H1 (cell line): ENCODE measurements at regions not wholly inside any gene's neighbourhood (a gene's known extent, or its start where the extent isn't known, plus 50 kb on each side); places are given as distances from the start of the nearest gene placed in this dataset.

Experiments
- CTCF ChIA-PET: fragments of 300-600 bp; sonication (Branson Sonifier 250); formaldehyde crosslinking; loops from one replicate; lab custom pipeline; 2021; ENCODE audit not compliant: partially characterized antibody; lab: Charles Lee
- POLR2A ChIA-PET: fragments of 300-600 bp; sonication (Branson Sonifier 250); formaldehyde crosslinking; loops from one replicate; lab custom pipeline; 2021; ENCODE audit warnings: inconsistent platforms; ENCODE audit not compliant: partially characterized antibody; lab: Charles Lee
- DNase-seq, 2 experiments: peaks; one replicate each; pipeline versions ENCODE4 v3.0.0 to v3.0.0-alpha.2; 2010 to 2022; ENCODE audit warnings: low spot score in 2 of 2, low read depth in 1 of 2, mixed read lengths in 1 of 2
- FAIRE-seq: peaks from 2 replicates; lab custom pipeline; 2011; peaks lifted over from hg19 to GRCh38; lab: Jason Lieb, UNC
- H2AFZ ChIP-seq: 2 replicates; pipeline ENCODE4 v1.8.1; 2012; ENCODE audit warnings: low read length, inconsistent platforms
- H2AK5ac ChIP-seq: 2 replicates; pipeline ENCODE4 v1.6.1; 2013; ENCODE audit warnings: low read depth, low read length
- H2BK120ac ChIP-seq: replicated peaks from 2 replicates; pipeline ENCODE3; 2013; ENCODE audit warnings: low read depth, low read length, inconsistent platforms
- H2BK12ac ChIP-seq: 2 replicates; pipeline ENCODE4 v1.6.1; 2013; ENCODE audit warnings: low read depth, low read length
- H2BK15ac ChIP-seq: 2 replicates; pipeline ENCODE4 v1.6.1; 2013; ENCODE audit warnings: low read length
- H2BK20ac ChIP-seq: 2 replicates; pipeline ENCODE4 v1.6.1; 2013; ENCODE audit warnings: low read length
- H2BK5ac ChIP-seq: 2 replicates; pipeline ENCODE4 v1.6.1; 2013; ENCODE audit warnings: low read depth, low read length
- H3K14ac ChIP-seq: 2 replicates; pipeline ENCODE4 v1.6.1; 2013; ENCODE audit warnings: inconsistent platforms; ENCODE audit not compliant: insufficient read length
- H3K18ac ChIP-seq: 2 replicates; pipeline ENCODE4 v1.6.1; 2013; ENCODE audit warnings: low read length; ENCODE audit errors: extremely low read depth
- H3K23ac ChIP-seq: 2 replicates; pipeline ENCODE4 v1.6.1; 2013; ENCODE audit warnings: inconsistent platforms; ENCODE audit not compliant: insufficient read length
- H3K23me2 ChIP-seq: 2 replicates; pipeline ENCODE4 v1.6.1; 2013; ENCODE audit warnings: low read depth, low read length
- H3K27ac ChIP-seq: 2 replicates; pipeline ENCODE4 v1.6.1; 2011; ENCODE audit warnings: low read depth, low read length, inconsistent platforms
- H3K27me3 ChIP-seq, 4 experiments: replicated peaks in 1 of 4; 1 replicate in 1 of 4; 2 replicates in 3 of 4; pipeline versions ENCODE4 v1.6.1 to v1.8.1; 2011 to 2013; ENCODE audit warnings: low read length in 3 of 4, mild to moderate bottlenecking in 3 of 4, inconsistent platforms in 2 of 4, mixed read lengths in 2 of 4, moderate library complexity in 1 of 4; ENCODE audit not compliant: control insufficient read depth in 3 of 4, insufficient read depth in 3 of 4; ENCODE audit errors: extremely low read depth in 1 of 4
- H3K36me3 ChIP-seq, 4 experiments: 2 replicates each; pipeline versions ENCODE4 v1.6.1 to v1.8.1; 2011 to 2013; ENCODE audit warnings: mild to moderate bottlenecking in 4 of 4, low read length in 3 of 4, moderate library complexity in 2 of 4, control low read depth in 1 of 4, inconsistent platforms in 1 of 4; ENCODE audit not compliant: insufficient read depth in 4 of 4, control insufficient read depth in 2 of 4
- H3K4ac ChIP-seq: replicated peaks from 2 replicates; pipeline ENCODE3; 2013; ENCODE audit warnings: low read length, low read depth, mixed read lengths, inconsistent platforms; ENCODE audit not compliant: insufficient read length
- H3K4me1 ChIP-seq, 4 experiments: replicated peaks in 1 of 4; 1 replicate in 1 of 4; 2 replicates in 3 of 4; pipeline versions ENCODE4 v1.6.1 to v1.8.1; 2011 to 2013; ENCODE audit warnings: low read length in 3 of 4, inconsistent platforms in 2 of 4, mixed read lengths in 1 of 4; ENCODE audit not compliant: insufficient read depth in 4 of 4, control insufficient read depth in 3 of 4
- H3K4me2 ChIP-seq, 2 experiments: 2 replicates each; pipeline versions ENCODE4 v1.6.1 to v1.8.1; 2011 to 2013; ENCODE audit warnings: low read depth in 2 of 2, low read length in 2 of 2, control low read depth in 1 of 2, inconsistent platforms in 1 of 2, mild to moderate bottlenecking in 1 of 2; ENCODE audit not compliant: insufficient read depth in 1 of 2
- H3K4me3 ChIP-seq, 4 experiments: fragments of 200-600, 300-600 bp in 1 of 4; sonication (generic), shearing (Covaris generic), sonication (Bioruptor Twin) in 1 of 4; 2 replicates each; pipeline versions ENCODE4 v1.5.1 to v1.8.1; 2011 to 2016; ENCODE audit warnings: low read length in 4 of 4, low read depth in 3 of 4, control low read depth in 2 of 4, inconsistent platforms in 2 of 4, mild to moderate bottlenecking in 2 of 4, mixed read lengths in 1 of 4, moderate library complexity in 1 of 4; ENCODE audit not compliant: insufficient read depth in 2 of 4; ENCODE audit errors: extremely low read depth in 1 of 4
- H3K56ac ChIP-seq: replicated peaks from 2 replicates; pipeline ENCODE3; 2013; ENCODE audit warnings: low read depth, mild to moderate bottlenecking, mixed read lengths, low read length, inconsistent platforms; ENCODE audit not compliant: insufficient read length
- H3K79me1 ChIP-seq: 2 replicates; pipeline ENCODE4 v1.6.1; 2013; ENCODE audit warnings: low read depth, low read length, control low read depth
- H3K79me2 ChIP-seq, 2 experiments: 2 replicates each; pipeline versions ENCODE4 v1.6.1 to v1.8.1; 2012 to 2013; ENCODE audit warnings: low read length in 2 of 2, mild to moderate bottlenecking in 2 of 2, inconsistent platforms in 1 of 2; ENCODE audit not compliant: insufficient read depth in 2 of 2, control insufficient read depth in 1 of 2
- H3K9ac ChIP-seq, 4 experiments: replicated peaks in 1 of 4; 1 replicate in 1 of 4; 2 replicates in 3 of 4; pipeline versions ENCODE4 v1.6.1 to v1.8.1; 2011 to 2013; ENCODE audit warnings: low read depth in 3 of 4, low read length in 3 of 4, control low read depth in 2 of 4, mild to moderate bottlenecking in 2 of 4, moderate library complexity in 2 of 4, inconsistent platforms in 1 of 4; ENCODE audit errors: extremely low read depth in 1 of 4
- H3K9me3 ChIP-seq, 2 experiments: 2 replicates each; pipeline versions ENCODE4 v1.6.1 to v1.8.1; 2012 to 2013; ENCODE audit warnings: mild to moderate bottlenecking in 2 of 2, moderate library complexity in 2 of 2, control low read depth in 1 of 2, inconsistent platforms in 1 of 2, low read depth in 1 of 2, low read length in 1 of 2, mixed read lengths in 1 of 2; ENCODE audit not compliant: insufficient read depth in 2 of 2
- H4K20me1 ChIP-seq, 2 experiments: replicated peaks in 1 of 2; 2 replicates each; pipeline versions ENCODE3 to v1.8.1; 2011 to 2013; ENCODE audit warnings: inconsistent platforms in 2 of 2, low read length in 2 of 2, mild to moderate bottlenecking in 1 of 2; ENCODE audit not compliant: insufficient read depth in 2 of 2, control insufficient read depth in 1 of 2
- H4K5ac ChIP-seq: 2 replicates; pipeline ENCODE4 v1.6.1; 2013; ENCODE audit warnings: low read length, low read depth, mixed read lengths, inconsistent platforms; ENCODE audit not compliant: insufficient read length
- H4K8ac ChIP-seq: 2 replicates; pipeline ENCODE4 v1.8.0; 2013; ENCODE audit warnings: mild to moderate bottlenecking, moderate library complexity, low read length, inconsistent platforms; ENCODE audit not compliant: insufficient read depth; ENCODE audit errors: extremely low read depth
- H4K91ac ChIP-seq: replicated peaks from 2 replicates; pipeline ENCODE3; 2013; ENCODE audit warnings: low read length, mixed read lengths, inconsistent platforms; ENCODE audit not compliant: insufficient read length
- BRCA1 ChIP-seq: IDR thresholded peaks from 2 replicates; pipeline ENCODE4 v1.6.1; 2012; ENCODE audit warnings: low read depth, low read length, improper control_type of control experiment
- CREB1 ChIP-seq: IDR thresholded peaks from 2 replicates; pipeline ENCODE4 v1.6.1; 2012; ENCODE audit warnings: inconsistent platforms
- EGR1 ChIP-seq: IDR thresholded peaks from 2 replicates; pipeline ENCODE4 v1.6.1; 2011; ENCODE audit warnings: low read depth, low read length, borderline replicate concordance
- GTF2F1 ChIP-seq: IDR thresholded peaks from 2 replicates; pipeline ENCODE4 v1.6.1; 2012; ENCODE audit warnings: low read depth, low read length, improper control_type of control experiment, borderline replicate concordance
- HDAC6 ChIP-seq: IDR thresholded peaks from one replicate; pipeline ENCODE4 v1.7.1; 2012; ENCODE audit warnings: low read depth, mild to moderate bottlenecking, inconsistent platforms, low read length, moderate library complexity
- NANOG ChIP-seq: IDR thresholded peaks from 2 replicates; pipeline ENCODE4 v1.6.1; 2011; ENCODE audit warnings: low read length, low read depth, mild to moderate bottlenecking, inconsistent platforms; ENCODE audit not compliant: insufficient read depth, poor library complexity, severe bottlenecking
- POU5F1 ChIP-seq: IDR thresholded peaks from 2 replicates; pipeline ENCODE4 v1.6.1; 2011; ENCODE audit warnings: low read depth, mild to moderate bottlenecking, low read length, moderate library complexity
- RBBP5 ChIP-seq: IDR thresholded peaks from 2 replicates; pipeline ENCODE4 v1.7.1; 2012; ENCODE audit warnings: low read depth, mild to moderate bottlenecking, inconsistent platforms, low read length, moderate library complexity, borderline replicate concordance
- RNF2 ChIP-seq: fragments of 200-900, 300-1000 bp; sonication (generic); IDR thresholded peaks from 2 replicates; pipeline ENCODE4 v1.7.1; 2016; ENCODE audit warnings: borderline replicate concordance, low read depth, mild to moderate bottlenecking, antibody characterized with exemption, low read length; ENCODE audit not compliant: poor library complexity, severe bottlenecking; ENCODE audit errors: missing control alignments
- SIX5 ChIP-seq: IDR thresholded peaks from 2 replicates; pipeline ENCODE4 v1.6.1; 2011; ENCODE audit warnings: mild to moderate bottlenecking, low read depth, low read length
- SP1 ChIP-seq: IDR thresholded peaks from 2 replicates; pipeline ENCODE4 v1.6.1; 2011; ENCODE audit warnings: low read depth, low read length
- SRF ChIP-seq: IDR thresholded peaks from 2 replicates; pipeline ENCODE4 v1.6.1; 2011; ENCODE audit warnings: mild to moderate bottlenecking, low read depth, low read length, moderate library complexity
- TEAD4 ChIP-seq: IDR thresholded peaks from 2 replicates; pipeline ENCODE4 v1.6.1; 2012; ENCODE audit warnings: low read depth, low read length, inconsistent platforms, mixed read lengths
- YY1 ChIP-seq: IDR thresholded peaks from 2 replicates; pipeline ENCODE4 v1.6.1; 2011; ENCODE audit warnings: low read depth, mild to moderate bottlenecking, low read length
- ZNF274 ChIP-seq: IDR thresholded peaks from 2 replicates; pipeline ENCODE4 v1.7.0; 2012; ENCODE audit warnings: low read length, borderline replicate concordance; ENCODE audit errors: extremely low read depth
- WGBS, 2 experiments: shearing (Covaris generic) in 1 of 2; methylation state at CpG; one replicate each; pipeline versions ENCODE4 v1.1.6 to v1.1.7; 2013 to 2015; ENCODE audit warnings: low lambda C conversion rate in 2 of 2, mixed read lengths in 2 of 2, inconsistent platforms in 1 of 2, low coverage in 1 of 2, missing lambda C conversion rate in 1 of 2; ENCODE audit not compliant: insufficient replicate concordance in 2 of 2, insufficient coverage in 1 of 2, insufficient read length in 1 of 2; ENCODE audit errors: extremely low coverage in 1 of 2, missing lambda C conversion rate in 1 of 2; 5-methylcytosine and 5-hydroxymethylcytosine counted together

- no peaks in the 10 kb centered on the region for H3K79me2 ChIP-seq
- CTCF ChIA-PET = no interaction called here
- TF ChIP-seq YY1 = no peak
- no peak for TF ChIP-seq SIX5
- TF ChIP-seq CREB1 = no peak
- no peak for TF ChIP-seq BRCA1
- TF ChIP-seq EGR1 = no peak
- no peak for TF ChIP-seq GTF2F1
- TF ChIP-seq NANOG = no peak
- TF ChIP-seq ZNF274 = no peak
- no peak for TF ChIP-seq RNF2
- no peak for TF ChIP-seq SRF
- no peak for TF ChIP-seq SP1
- TF ChIP-seq HDAC6 = no peak
- no peak for TF ChIP-seq POU5F1
- TF ChIP-seq RBBP5 = no peak
- no peak for TF ChIP-seq TEAD4
Measured at GRCh38 chr1:103362348-103363007, 163.0 kb upstream of the RNPC3 start.

More at GRCh38 chr1:103362348-103363007, 163.0 kb upstream of the RNPC3 start:
- Histone ChIP-seq H2AFZ (no peak overlapping the region), H3K18ac (no peak overlapping the region), H3K4ac (no peak overlapping the region), H3K23me2 (no peaks in the 10 kb centered on the region), H4K8ac (no peak overlapping the region), H3K14ac (no peak overlapping the region), H3K4me1 (no peaks in the 10 kb centered on the region), H2BK120ac (no peak overlapping the region), H3K23ac (no peak overlapping the region), H4K20me1 (no peaks in the 10 kb centered on the region), H3K9ac (no peak overlapping the region), H3K4me2 (no peak overlapping the region), H2BK5ac (no peak overlapping the region), H2BK20ac (no peak overlapping the region), H2BK15ac (no peak overlapping the region), H3K27ac (no peak overlapping the region), H4K5ac (no peak overlapping the region), H3K27me3 (no peaks in the 10 kb centered on the region), H3K9me3 (no peaks in the 10 kb centered on the region), H2BK12ac (no peak overlapping the region), H3K56ac (no peak overlapping the region), H3K4me3 (no peak overlapping the region), H2AK5ac (no peak overlapping the region), H4K91ac (no peak overlapping the region), H3K79me1 (no peaks in the 10 kb centered on the region), H3K36me3 (no peaks in the 10 kb centered on the region)
- POLR2A ChIA-PET = no interaction called here
- DNase-seq (no peak), FAIRE-seq (no peak)
- WGBS, 2 experiments = 92% methylated on average over 4 of the region's 4 CpGs; no CpG with 5 or more reads in 1 of the 2 experiments
